Kidney tubule cell (primary cell): ENCODE measurements at regions not wholly inside any gene's neighbourhood (a gene's known extent, or its start where the extent isn't known, plus 50 kb on each side); places are given as distances from the start of the nearest gene placed in this dataset.
"Not testable (repeated sequence)": the region's sequence is repeated elsewhere in the genome, so short reads cannot be mapped to it uniquely, and the experiment has no call there.

ENCODE experiments used
- DNase-seq: peaks from one replicate; pipeline ENCODE4 v3.0.0-alpha.2; 2018; ENCODE audit warnings: low spot score

DNA sequence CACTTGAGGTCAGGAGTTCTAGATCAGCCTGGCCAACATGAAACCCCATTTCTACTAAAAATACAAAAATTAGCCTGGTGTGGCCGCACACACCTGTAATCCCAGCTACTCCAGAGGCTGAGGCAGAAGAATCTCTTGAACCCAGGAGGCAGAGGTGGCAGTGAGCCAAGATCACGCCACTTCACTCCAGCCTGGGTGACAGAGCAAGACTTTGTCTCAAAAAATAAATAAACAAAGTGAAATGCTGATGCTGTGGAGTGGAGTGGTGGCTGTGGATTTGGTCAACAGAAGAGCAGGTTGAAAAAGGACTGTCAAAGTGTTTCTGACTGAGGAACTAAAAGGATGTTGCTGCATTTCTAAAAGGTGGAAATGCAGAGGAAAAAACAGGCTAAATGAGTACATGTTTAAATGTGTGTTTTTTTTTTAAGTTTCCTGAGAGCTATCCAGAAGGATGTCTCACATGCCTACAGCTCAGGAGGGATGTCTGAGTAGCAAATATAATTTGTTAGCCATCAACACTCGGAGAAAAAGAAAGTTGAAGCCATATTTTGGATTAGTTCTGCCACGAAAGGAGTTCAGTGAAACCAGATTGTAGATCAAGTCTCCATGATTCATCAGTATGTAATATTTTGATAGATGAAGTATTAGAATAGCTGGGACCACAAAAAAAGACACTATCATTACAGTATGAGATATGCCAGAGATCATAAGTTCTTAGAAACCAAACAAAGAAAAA is 621.1 kb upstream of the ADGRB3 start:
- DNase-seq: no peak

DNA sequence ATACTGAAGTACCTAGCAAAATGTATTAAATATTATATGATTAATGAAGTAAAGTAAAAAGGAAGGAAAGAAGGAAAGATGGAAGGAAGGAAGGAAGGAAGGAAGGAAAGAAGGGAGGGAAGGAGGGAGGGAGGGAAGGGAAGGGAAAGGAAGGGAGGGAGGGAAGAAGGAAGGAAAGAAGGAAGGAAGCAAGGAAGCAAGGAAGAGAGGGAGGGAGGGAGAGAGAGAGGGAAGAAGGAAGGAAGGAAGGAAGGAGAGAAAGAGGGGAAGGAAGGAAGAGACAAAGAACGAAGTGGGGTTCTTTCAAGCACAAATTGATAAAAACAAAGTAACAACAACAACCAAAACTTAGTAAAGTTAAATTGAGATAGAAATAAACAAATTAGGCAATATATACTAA is 622.3 kb upstream of the ADGRB3 start:
- DNase-seq: no peak

DNA sequence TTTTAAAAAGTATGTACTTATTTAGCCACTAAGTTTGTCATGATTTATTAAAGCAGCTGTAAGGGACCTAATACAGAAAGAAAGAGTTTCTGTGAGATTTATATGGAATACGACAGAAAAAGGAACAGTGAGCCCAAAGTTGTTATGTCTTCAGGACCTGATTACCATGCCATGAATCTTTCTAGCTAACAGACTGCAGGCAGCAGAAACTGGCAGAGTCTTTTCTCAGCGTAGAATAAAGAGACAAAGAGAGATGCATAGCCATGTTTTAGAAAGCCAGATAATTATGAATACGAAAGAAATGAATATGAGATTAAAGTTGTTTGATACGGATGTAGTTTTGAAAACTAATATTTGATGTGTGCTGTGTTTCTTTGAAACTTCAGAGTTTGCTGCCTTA is 624.1 kb upstream of the ADGRB3 start:
- no peak for DNase-seq

DNA sequence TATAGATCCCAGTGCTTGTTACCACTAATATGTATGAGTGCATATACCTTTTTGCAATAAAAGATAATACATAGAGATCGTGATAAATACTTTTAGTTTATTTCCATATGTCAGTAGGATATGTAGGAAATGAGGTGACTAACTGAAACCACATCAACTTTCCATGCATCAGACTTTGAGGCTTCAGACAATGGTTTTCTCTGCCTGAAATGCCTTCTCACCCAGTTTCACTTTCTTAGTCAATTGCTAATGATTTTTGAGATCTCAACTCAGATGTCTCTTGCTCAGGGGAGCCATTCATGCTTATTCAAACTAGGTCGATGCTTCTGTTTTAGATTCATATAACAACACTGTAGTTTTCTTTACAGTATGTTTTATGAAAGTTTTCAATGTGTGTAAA is 626.6 kb upstream of the ADGRB3 start:
- no peak for DNase-seq

DNA sequence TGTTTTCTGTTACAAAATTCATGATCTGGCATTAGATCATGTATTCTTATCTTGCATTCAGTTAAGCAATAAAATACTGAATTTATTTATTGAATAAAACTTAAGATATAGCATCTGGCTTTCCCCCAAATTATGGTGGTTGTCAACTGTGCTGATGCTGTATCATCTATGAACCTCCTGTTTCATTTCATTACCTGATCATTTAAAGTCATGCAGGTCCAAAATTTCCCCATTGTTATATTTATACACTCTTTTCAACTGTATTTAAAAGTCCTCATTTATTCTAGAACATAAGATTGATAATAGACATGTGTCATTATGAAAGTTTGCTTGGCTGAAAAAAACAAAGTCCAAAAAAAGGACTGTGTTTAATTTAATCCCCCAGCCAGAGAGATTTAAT is 627.4 kb upstream of the ADGRB3 start:
- DNase-seq: no peak

DNA sequence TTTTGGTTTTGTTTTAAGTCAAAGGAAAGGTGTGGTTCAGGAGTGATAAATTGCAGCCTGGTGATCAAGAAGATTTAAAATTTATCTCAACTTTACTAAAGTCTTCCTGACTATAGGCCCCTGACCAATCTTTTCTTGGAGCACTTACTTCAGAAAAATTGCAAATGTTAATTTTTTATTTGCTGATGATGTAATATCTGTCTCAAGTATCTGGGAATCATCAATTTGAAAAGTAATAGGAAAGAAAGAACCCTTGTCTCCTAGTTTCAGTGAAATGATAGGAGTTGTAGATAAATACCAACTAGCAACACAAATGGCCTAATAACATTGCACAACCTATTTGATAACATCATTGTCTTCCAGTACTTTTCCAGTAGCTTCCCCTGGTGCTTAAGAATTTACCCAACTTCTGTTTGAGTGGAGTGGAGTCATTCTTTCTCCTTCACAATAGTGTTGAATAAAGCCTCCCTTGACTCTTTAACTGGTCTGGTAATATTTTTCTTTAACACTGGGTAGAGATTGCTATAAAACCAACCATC is 648.3 kb upstream of the ADGRB3 start:
- DNase-seq: no peak

DNA sequence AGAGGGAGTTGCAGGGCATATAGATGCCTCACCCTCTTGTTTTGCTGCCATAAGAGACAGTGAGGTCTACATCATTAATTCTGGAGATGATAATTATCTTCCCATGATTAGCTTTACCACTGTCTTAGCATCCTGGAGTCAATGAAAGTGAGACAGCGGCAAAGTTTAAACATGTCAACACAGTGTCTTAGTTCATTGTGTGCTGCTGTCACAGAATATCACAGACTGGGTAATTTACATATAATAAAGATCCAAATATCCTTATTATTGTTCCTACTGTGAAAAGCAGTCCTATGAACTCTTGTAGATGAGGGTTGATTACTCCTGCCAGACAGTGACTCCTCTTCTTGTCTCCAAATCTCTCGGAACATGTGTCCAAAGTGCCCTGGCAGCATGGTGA is 658.6 kb upstream of the ADGRB3 start:
- no peak for DNase-seq

DNA sequence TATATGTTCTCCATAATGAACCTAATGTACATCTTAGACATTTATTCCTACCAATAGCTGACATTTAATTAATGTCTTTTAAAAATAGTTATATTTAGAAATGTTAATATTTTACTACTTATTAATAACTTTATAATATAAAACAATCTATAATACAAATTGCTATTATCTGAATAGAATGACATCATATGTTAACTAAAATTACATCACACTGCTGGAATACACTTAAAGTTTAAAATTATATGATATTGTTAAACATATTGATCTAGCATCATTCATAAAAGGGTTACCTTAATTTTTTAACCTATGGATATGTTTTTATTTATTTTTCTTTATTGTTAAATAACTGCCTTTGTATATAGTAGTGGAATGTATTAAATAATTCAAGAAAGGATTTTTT is 660.2 kb upstream of the ADGRB3 start:
- DNase-seq: no peak

DNA sequence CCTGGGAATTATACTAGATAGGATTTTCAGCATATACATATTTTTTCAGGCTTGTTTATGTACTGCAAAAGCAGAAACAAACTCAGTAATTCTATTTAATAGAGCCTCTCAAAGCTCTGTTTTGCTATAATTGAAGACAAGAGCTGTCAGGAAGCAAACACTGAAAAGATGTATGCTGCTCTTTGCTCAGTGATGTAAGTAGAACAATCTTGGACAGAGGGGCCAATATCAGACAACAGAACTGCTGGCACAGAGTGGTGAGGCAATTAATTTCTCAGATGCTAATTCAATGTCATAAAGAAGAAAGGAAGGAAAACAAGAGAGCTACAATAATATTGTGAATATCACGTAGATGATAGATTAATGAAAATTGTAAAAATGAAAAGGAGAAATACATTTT is 663.3 kb upstream of the ADGRB3 start:
- no peak for DNase-seq

DNA sequence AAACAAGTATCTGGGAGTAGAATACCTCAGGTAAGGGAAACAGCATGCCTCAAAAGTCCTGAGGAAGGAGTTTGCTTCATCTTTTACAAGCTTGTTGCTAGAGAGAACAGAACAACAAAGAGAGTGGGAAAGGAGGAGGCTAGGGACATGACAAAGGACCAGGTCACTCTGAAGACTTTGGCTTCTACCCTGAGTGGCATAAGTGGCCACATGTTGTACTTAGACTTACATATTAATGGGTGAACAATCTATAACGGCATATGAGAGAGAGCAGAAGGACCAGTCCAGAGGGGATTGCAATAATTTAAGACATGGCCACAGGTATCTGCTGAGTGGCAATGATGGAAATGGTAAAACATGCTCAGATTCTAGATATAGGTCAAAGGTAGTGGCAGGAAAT is 668.3 kb upstream of the ADGRB3 start:
- no peak for DNase-seq

DNA sequence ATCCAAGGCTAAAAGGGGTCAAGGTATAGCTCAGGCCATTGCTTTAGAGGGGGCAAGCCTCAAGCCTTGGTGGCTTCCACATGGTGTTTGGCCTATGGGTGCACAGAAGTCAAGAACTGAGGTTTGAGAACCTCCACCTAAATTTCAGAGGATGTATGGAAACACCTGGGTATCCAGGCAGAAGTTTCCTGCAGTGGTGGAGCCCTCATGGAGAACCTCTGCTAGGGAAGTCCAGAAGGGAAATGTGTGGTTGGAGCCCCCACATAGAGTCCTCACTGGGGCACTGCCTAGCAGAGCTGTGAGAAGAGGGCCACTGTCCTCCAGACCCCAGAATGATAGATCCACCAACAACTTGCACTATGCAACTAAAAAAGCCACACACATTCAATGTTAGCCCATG is 678.7 kb upstream of the ADGRB3 start:
- no peak for DNase-seq

DNA sequence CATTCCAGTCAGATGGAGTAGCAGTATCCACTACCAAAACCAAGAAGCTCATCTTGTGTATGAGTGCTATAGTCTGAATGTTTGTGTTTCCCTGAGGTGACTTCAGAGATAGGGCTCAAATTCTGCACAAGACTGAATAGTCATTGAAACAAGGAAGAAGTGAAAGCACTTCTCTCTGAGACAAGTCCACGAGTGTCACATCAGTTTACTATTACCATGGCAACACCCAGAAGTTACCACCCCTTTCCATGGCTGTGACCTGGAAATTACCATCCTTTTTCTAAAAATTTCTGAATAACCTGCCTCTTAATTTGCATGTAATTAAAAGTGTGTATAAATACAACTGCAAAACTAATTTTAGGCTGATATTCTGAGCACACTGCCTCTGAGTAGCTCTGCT is 682.1 kb upstream of the ADGRB3 start:
- DNase-seq: no peak

DNA sequence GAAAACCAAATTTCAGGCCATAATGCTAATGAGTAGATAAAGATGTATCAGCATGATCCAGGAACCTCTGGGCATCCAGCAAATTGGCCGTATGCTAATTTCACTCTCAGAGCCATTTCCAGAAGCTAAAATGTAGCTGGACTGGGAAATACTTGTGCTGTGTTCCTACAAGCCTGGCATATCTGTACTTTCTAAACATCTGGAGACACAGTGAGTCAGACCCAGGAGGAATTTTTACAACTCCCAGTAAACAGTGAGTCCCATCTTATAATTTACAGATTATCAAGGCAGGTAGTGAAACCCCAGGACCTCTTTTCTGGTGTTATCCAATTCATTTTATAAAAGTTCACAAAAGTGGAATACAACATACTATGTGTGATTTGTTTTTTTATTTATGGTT is 683.0 kb upstream of the ADGRB3 start:
- no peak for DNase-seq

DNA sequence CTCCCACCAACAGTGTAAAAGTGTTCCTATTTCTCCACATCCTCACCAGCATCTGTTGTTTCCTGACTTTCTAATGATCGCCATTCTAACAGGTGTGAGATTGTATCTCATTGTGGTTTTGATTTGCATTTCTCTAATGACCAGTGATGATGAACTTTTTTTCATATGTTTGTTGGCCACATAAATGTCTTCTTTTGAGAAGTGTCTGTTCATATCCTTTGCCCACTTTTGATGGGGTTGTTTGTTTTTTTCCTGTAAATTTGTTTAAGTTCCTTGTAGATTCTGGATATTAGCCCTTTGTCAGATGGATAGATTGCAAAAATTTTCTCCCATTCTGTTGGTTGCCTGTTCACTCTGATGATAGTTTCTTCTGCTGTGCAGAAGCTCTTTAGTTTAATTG is 687.3 kb upstream of the ADGRB3 start:
- not testable (repeated sequence) for DNase-seq

DNA sequence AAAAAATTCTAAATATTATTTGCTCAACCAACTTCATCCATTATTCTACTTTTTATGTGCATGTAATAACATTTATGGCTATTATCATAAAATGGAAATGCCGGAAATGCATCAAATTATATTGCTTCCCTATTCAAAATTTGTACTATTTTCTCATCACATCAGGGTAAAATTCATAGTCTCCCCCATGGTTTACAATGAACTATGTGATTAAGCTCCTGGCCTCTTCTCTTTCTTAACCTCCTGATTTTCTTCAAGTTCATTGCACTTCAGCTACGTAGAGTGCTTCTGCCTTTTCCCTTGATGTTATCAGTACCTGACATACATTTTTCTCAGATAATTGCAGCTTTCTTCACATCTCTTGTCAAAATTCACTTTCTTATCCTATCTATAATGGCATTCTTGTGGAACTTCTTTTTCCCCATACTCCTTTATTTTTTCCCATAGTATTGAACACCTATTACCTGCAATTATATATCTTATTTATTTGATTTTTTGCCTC is 699.1 kb upstream of the ADGRB3 start:
- DNase-seq: no peak

DNA sequence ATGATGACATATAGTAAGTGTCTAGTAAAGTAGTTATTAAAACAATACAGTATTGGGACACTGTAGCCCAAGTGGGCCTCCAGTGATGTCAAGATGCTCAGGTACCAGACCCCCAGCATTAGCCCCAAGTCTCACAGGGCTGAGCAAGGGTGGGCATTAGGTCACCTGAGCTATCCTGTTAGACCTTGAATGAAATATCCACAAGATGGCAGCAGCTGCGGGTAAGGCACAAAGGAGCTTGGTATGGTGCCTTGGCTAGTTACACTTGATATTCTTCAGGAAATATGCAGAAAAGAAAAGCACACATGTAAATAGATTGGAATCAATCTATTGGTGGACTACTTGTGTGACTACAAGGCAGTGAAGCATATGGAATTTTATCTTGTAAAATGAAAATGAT is 701.8 kb upstream of the ADGRB3 start:
- DNase-seq: no peak

DNA sequence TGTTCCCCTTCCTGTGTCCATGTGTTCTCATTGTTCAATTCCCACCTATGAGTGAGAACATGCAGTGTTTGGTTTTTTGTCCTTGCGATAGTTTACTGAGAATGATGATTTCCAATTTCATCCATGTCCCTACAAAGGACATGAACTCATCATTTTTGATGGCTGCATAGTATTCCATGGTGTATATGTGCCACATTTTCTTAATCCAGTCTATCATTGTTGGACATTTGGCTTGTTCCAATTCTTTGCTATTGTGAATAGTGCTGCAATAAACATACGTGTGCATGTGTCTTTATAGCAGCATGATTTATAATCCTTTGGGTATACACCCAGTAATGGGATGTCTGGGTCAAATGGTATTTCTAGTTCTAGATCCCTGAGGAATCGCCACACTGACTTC is 712.5 kb upstream of the ADGRB3 start:
- DNase-seq: not testable (repeated sequence)

DNA sequence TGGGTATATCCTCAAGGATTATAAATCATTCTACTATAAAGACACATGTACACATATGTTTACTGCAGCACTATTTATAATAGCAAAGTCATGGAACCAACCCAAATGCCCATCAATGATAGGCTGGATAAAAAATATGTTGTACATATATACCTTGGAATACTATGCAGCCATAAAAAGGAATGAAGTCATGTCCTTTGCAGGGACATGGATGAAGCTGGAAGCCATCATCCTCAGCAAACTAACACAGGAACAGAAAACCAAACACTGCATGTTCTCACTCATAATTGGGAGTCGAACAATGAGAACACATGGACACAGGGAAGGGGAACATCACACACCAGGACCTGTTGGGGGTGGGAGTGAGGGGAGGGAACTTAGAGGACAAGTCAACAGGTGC is 715.0 kb upstream of the ADGRB3 start:
- not testable (repeated sequence) for DNase-seq

DNA sequence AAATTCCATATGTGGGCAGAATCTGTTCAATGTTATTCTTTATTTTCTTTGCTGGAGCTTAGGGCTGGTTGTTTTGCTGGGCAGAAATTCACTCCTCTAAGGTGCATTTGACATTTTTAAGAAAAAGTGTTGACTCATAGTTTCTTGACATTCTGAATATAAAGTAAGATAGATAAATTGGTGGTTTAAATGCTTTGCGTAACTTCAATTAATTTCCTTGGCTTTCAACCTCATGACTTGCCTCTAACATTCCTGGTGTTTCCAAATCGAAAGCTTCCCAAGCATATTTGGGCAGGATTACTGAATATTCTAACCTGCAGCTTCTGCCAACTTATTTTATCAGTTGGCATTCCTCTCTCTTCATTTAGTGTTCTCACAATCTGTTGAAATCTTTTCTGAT is 718.7 kb upstream of the ADGRB3 start:
- no peak for DNase-seq

DNA sequence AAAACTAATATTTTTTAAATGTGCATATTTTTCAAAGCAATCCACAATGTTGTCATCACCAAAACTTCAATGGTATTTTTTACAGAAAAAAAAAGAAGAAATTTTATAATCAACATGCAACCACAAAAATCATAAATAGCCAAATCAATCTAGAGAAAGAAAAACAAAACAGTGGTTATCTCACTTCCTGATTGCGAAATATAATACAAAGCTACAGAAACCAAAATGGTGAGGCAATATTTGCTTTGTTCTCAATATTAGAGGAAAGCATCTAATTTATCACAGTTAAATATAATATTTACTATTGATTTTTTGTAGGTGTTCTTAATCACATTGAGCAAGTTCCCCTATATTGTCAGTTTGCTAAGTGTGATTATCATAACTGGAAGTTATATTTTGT is 720.7 kb upstream of the ADGRB3 start:
- no peak for DNase-seq

DNA sequence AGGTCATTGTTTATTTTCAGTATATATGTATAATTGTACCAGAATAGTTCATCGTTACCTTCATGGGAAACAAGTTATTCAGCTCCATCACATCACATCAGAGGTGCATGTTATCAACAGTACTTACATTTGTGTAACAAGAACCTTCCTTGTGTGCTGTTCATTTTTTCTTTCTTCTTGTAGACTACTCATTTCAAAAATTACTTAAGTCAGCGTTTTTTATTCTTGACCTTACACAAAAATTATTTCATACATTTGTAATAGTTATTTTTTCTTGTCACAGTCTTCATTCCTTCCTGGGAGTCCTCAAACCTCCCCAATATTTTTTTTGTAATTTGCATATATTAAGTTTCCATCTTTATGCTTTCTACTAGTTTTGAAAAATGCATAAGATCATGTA is 725.7 kb upstream of the ADGRB3 start:
- no peak for DNase-seq

DNA sequence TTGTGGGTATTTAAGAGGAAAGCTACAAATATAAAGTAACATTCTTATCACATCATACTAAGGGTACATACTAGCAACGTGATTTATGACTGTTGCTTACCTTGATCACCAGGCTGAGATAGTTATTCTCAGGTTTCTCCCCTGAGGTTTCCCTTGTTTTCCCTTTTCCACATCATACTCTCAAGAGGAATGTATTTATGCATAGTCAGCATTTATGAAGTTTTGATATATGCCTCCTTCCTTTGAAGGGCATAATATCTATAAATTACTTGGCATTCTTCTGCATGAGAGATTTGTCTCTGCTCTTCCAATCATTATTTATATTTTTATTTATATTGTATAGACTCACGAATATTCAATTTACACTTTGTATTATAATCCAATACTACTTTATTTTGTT is 726.7 kb upstream of the ADGRB3 start:
- DNase-seq: no peak

DNA sequence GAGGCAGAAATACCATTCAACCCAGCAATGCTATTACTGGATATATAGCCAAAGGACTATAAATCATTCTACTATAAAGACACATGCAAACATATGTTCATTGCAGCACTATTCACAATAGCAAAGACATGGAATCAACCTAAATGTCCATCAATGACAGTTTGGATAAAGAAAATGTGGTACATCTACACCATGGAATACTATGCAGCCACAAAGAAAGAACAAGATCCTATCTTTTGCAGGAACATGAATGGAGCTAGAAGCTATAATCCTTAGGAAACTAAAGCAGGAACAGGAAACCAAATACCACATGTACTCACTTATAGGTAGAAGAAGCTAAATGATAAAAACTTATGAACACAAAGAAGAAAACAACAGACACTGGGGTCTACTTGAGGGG is 730.3 kb upstream of the ADGRB3 start:
- not testable (repeated sequence) for DNase-seq

DNA sequence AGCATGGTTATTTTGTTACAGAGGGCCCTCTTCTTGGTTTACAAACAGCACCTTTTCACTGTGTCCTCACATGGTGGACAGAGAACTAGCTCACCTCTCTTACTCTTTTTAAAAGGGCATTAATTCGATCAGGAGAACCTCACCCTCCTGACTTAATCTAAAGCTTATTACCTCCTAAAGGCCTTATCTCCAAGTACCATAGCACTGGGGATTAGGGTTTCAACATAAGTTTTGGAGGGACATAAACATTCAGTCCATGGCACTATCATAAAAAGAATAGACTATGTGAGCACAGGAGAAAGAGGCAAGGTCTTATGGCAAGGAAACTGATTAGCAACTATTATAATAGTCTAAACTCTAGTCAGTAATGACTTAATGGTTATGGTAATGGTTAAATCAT is 736.2 kb upstream of the ADGRB3 start:
- DNase-seq: no peak
